ENCODE measurements at regions not wholly inside any gene's neighbourhood (a gene's known extent, or its start where the extent isn't known, plus 50 kb on each side); places are given as distances from the start of the nearest gene placed in this dataset.

GRCh38 chr17:36756695-36757094 lies 155.3 kb downstream of the MRM1 start:
- DNase-seq (ENCODE audit: low read depth in 2 of 2) = no peak

- no peak for DNase-seq (ENCODE audit: low read depth in 2 of 2)
Measured at GRCh38 chr17:36760425-36760824, 159.0 kb downstream of the MRM1 start.

- no peak for DNase-seq (ENCODE audit: low read depth in 2 of 2)
Measured at GRCh38 chr17:36761203-36761950, 160.0 kb downstream of the MRM1 start.

GRCh38 chr17:36765436-36766043 lies 164.2 kb downstream of the MRM1 start:
- DNase-seq (ENCODE audit: low read depth in 2 of 2) = no peak

- no peak for DNase-seq (ENCODE audit: low read depth in 2 of 2)
Measured at GRCh38 chr17:36768394-36768793, 167.0 kb downstream of the MRM1 start.

- DNase-seq (ENCODE audit: low read depth in 2 of 2) = no peak
Measured at GRCh38 chr17:36773039-36773438, 164.2 kb upstream of the LHX1 start.

- no peak for DNase-seq (ENCODE audit: low read depth in 2 of 2)
Measured at GRCh38 chr17:36777118-36777517, 160.2 kb upstream of the LHX1 start.

- DNase-seq (ENCODE audit: low read depth in 2 of 2) = no peak
Measured at GRCh38 chr17:36778448-36778847, 158.8 kb upstream of the LHX1 start.

GRCh38 chr17:36779550-36779949 lies 157.7 kb upstream of the LHX1 start:
- no peak for DNase-seq (ENCODE audit: low read depth in 2 of 2)

GRCh38 chr17:36784633-36785032 lies 152.6 kb upstream of the LHX1 start:
- no peak for DNase-seq (ENCODE audit: low read depth in 2 of 2)

- DNase-seq (ENCODE audit: low read depth in 2 of 2) = no peak
Measured at GRCh38 chr17:36786867-36787266, 150.4 kb upstream of the LHX1 start.

- DNase-seq (ENCODE audit: low read depth in 2 of 2) = no peak
Measured at GRCh38 chr17:36791150-36791941, 145.9 kb upstream of the LHX1 start.

- DNase-seq (ENCODE audit: low read depth in 2 of 2) = no peak
Measured at GRCh38 chr17:36791942-36792475, 145.3 kb upstream of the LHX1 start.

GRCh38 chr17:36792849-36793248 lies 144.4 kb upstream of the LHX1 start:
- DNase-seq (ENCODE audit: low read depth in 2 of 2) = no peak

- no peak for DNase-seq (ENCODE audit: low read depth in 2 of 2)
Measured at GRCh38 chr17:36793976-36794375, 143.3 kb upstream of the LHX1 start.

GRCh38 chr17:36807496-36808179 lies 129.6 kb upstream of the LHX1 start:
- DNase-seq (ENCODE audit: low read depth in 2 of 2) = no peak

- DNase-seq (ENCODE audit: low read depth in 2 of 2) = no peak
Measured at GRCh38 chr17:36808180-36808661, 129.1 kb upstream of the LHX1 start.

GRCh38 chr17:36812762-36813161 lies 124.5 kb upstream of the LHX1 start:
- DNase-seq (ENCODE audit: low read depth in 2 of 2) = no peak

GRCh38 chr17:36813357-36813756 lies 123.9 kb upstream of the LHX1 start:
- no peak for DNase-seq (ENCODE audit: low read depth in 2 of 2)

GRCh38 chr17:36813957-36814563 lies 123.2 kb upstream of the LHX1 start:
- DNase-seq (ENCODE audit: low read depth in 2 of 2) = no peak

- DNase-seq (ENCODE audit: low read depth in 2 of 2) = no peak
Measured at GRCh38 chr17:36814958-36815357, 122.3 kb upstream of the LHX1 start.
